GM12865 (cell line): ENCODE measurements at regions not wholly inside any gene's neighbourhood (a gene's known extent, or its start where the extent isn't known, plus 50 kb on each side); places are given as distances from the start of the nearest gene placed in this dataset.

Source experiments
- DNase-seq: peaks from one replicate; pipeline ENCODE4 v3.0.0; 2010; ENCODE audit warnings: low read depth
- H3K4me3 ChIP-seq: 2 replicates; pipeline ENCODE4 v1.5.1; 2011; ENCODE audit warnings: mild to moderate bottlenecking, low read depth, low read length, control low read depth
- CTCF ChIP-seq: IDR thresholded peaks from 2 replicates; pipeline ENCODE4 v1.5.1; 2011; ENCODE audit warnings: low read length, control low read depth, low read depth, inconsistent platforms; ENCODE audit not compliant: insufficient read depth; ENCODE audit errors: missing control alignments

DNA sequence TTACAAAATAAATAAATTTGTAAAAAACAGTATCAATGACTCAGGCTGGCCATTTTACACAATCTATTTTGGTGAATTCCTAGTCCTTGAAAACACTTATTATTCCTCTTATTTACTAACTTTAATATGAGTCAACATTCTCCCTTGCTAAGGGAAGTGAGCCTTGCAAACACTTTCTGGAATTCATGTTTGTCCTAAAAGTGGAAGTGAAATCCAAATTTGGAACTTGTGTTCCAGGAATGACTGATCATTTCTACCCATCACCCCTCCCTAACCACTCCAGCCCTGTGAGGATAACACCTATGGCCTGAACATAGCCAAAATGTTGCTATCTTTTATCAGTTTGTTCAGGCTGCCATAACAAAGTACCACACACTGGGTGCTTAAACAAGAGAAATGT, 83.1 kb downstream of the OR5AK2 start:
- DNase-seq: no peak
- no peak overlapping the region for H3K4me3 ChIP-seq
- no peak for TF ChIP-seq CTCF

GRCh38 chr11:57072640-57073039, 83.9 kb downstream of the OR5AK2 start:
- DNase-seq: no peak
- H3K4me3 ChIP-seq: no peak overlapping the region
- TF ChIP-seq CTCF: no peak

GRCh38 chr11:57073128-57073527, 84.4 kb downstream of the OR5AK2 start:
- H3K4me3 ChIP-seq: no peak overlapping the region
- DNase-seq: no peak
- no peak for TF ChIP-seq CTCF

DNA sequence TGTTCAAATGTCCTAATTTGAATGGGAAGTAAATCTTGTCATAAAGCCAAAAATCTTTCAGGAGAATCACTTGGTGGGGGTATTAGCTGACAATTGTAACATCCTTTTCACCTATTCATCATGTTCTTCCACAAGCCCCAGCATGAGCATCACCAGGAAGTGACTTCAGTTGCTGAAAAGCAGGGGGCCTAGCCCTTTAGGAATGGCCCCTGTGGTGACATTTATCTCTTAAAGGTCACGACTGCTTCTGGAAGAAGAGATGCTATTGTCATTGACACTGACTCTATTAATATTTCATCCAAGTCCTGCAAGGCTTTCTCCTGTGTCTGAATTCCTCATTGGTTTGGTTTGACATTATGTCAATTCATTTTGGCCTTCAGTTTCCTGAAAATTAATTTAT, 92.6 kb downstream of the OR5AK2 start:
- H3K4me3 ChIP-seq: no peak overlapping the region
- no peak for DNase-seq
- TF ChIP-seq CTCF: no peak

GRCh38 chr11:57082125-57082524, 93.4 kb downstream of the OR5AK2 start:
- no peak for TF ChIP-seq CTCF
- H3K4me3 ChIP-seq: no peak overlapping the region
- no peak for DNase-seq

- no peak for TF ChIP-seq CTCF
- no peak for DNase-seq
- H3K4me3 ChIP-seq: no peak overlapping the region
Observed at GRCh38 chr11:57083641-57084385, 95.1 kb downstream of the OR5AK2 start.

GRCh38 chr11:57085611-57086010, 96.1 kb upstream of the LRRC55 start:
- no peak overlapping the region for H3K4me3 ChIP-seq
- no peak for DNase-seq

More at GRCh38 chr11:57085611-57086010, 96.1 kb upstream of the LRRC55 start:
- no peak for TF ChIP-seq CTCF
